Type B pancreatic cell (in vitro differentiated cells): ENCODE measurements at regions not wholly inside any gene's neighbourhood (a gene's known extent, or its start where the extent isn't known, plus 50 kb on each side); places are given as distances from the start of the nearest gene placed in this dataset.
"Not testable (repeated sequence)": the region's sequence is repeated elsewhere in the genome, so short reads cannot be mapped to it uniquely, and the experiment has no call there.

Experiments used
- DNase-seq: peaks from one replicate; pipeline ENCODE4 v3.0.0; 2021; ENCODE audit warnings: mixed read lengths; ENCODE audit not compliant: unreplicated experiment; ENCODE audit errors: extremely low spot score
- H3K27ac Mint-ChIP-seq: 2 replicates; pipeline ENCODE4 v1.8.0; 2021; ENCODE audit warnings: mild to moderate bottlenecking, mixed read lengths
- H3K27me3 Mint-ChIP-seq: 2 replicates; pipeline ENCODE4 v1.8.0; 2021; ENCODE audit warnings: mixed read lengths
- H3K36me3 Mint-ChIP-seq: 2 replicates; pipeline ENCODE4 v1.8.0; 2021; ENCODE audit warnings: mixed read lengths
- H3K4me1 Mint-ChIP-seq: one replicate; pipeline ENCODE4 v1.8.0; 2021; ENCODE audit warnings: mixed read lengths; ENCODE audit not compliant: unreplicated experiment
- H3K4me3 Mint-ChIP-seq: 2 replicates; pipeline ENCODE4 v1.8.0; 2021; ENCODE audit warnings: mild to moderate bottlenecking, mixed read lengths
- H3K9me3 Mint-ChIP-seq: 2 replicates; pipeline ENCODE4 v1.8.0; 2021; ENCODE audit warnings: mixed read lengths
- CTCF ChIP-seq: fragments of 200-600 bp; sonication (generic); conservative IDR thresholded peaks from 2 replicates; pipeline ENCODE4 v1.5.0; 2021; ENCODE audit warnings: antibody characterized with exemption, mild to moderate bottlenecking

DNA sequence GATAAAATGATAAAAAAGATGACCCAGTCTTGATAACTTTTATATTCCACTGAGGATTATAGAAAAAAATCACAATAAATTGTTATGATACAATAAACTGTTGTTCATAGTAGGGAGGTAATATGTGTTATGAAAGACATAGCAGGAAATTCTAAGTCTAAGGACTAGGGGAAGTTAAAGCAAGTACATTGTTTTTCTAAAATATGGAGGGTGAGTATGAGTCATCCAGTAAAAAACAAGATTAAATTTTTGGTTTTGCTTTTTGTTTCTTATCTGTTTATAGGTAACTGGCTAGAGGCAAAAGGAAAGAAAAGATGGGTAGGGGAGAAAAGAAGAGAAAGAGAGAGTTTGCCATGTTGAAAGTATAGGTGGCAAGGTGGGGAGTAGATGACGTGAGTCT, 188.4 kb downstream of the POLR1F start:
- no peak for TF ChIP-seq CTCF
- H3K36me3 Mint-ChIP-seq, result no peaks in the 10 kb centered on the region
- no peak for DNase-seq
- no peak overlapping the region for H3K27ac Mint-ChIP-seq
- H3K4me3 Mint-ChIP-seq, result no peak overlapping the region
- H3K9me3 Mint-ChIP-seq, result peaks cover 5% of the 10 kb centered on the region
- H3K27me3 Mint-ChIP-seq, result no peaks in the 10 kb centered on the region
- H3K4me1 Mint-ChIP-seq, result peaks cover 6% of the 10 kb centered on the region

DNA sequence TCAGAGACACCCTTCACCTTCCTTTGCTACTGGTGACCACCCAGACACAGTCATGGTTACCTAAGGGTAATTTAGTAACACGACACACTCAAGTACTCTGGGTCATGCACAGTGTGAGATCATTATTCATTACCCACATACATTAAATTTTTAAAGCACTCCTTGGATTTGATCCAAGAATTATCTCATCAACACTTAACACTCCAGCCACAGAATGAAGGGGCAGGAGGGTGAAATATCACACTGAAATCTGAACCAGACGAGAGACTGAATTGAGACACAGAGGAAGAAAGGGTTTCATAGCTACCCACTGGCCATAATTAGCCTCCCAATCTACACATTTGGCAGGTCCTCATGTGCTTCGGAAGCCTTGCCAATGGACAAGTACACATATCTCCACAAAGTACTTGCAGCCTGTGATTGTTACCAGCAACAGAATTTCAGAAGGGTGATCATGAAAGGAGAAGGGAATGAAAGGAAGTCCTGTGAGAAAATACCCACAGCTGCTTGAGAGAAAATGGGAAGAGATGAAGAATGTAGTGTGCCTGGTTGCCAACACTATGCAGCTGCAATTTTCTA, 189.3 kb downstream of the POLR1F start:
- Mint-ChIP-seq H3K27ac (no peak overlapping the region), H3K4me3 (no peak overlapping the region), H3K4me1 (peaks cover 6% of the 10 kb centered on the region), H3K36me3 (no peaks in the 10 kb centered on the region), H3K9me3 (peaks cover 5% of the 10 kb centered on the region), H3K27me3 (no peaks in the 10 kb centered on the region)
- DNase-seq, result no peak
- no peak for TF ChIP-seq CTCF

GRCh38 chr7:19517546-19517945, 191.3 kb downstream of the POLR1F start:
- H3K36me3 Mint-ChIP-seq, DNase-seq, H3K27me3 Mint-ChIP-seq, H3K27ac Mint-ChIP-seq, H3K4me3 Mint-ChIP-seq, H3K9me3 Mint-ChIP-seq, H3K4me1 Mint-ChIP-seq: not testable (repeated sequence)

- TF ChIP-seq CTCF, result no peak
- H3K4me3 Mint-ChIP-seq, result no peak overlapping the region
- peaks cover 7% of the 10 kb centered on the region for H3K4me1 Mint-ChIP-seq
- no peaks in the 10 kb centered on the region for H3K9me3 Mint-ChIP-seq
- no peak for DNase-seq
- no peaks in the 10 kb centered on the region for H3K36me3 Mint-ChIP-seq
- peak overlapping the region; percentile 4 for H3K27ac Mint-ChIP-seq
- H3K27me3 Mint-ChIP-seq, result no peaks in the 10 kb centered on the region
Measured at GRCh38 chr7:19508821-19509220, 200.0 kb downstream of the POLR1F start.

- no peak for DNase-seq
- TF ChIP-seq CTCF, result no peak
- Mint-ChIP-seq H3K27ac (no peak overlapping the region), H3K27me3 (no peaks in the 10 kb centered on the region), H3K9me3 (no peaks in the 10 kb centered on the region), H3K36me3 (no peaks in the 10 kb centered on the region), H3K4me3 (no peak overlapping the region), H3K4me1 (peaks cover 7% of the 10 kb centered on the region)
Measured at GRCh38 chr7:19508124-19508523, 200.7 kb downstream of the POLR1F start.

GRCh38 chr7:19491821-19492452, 216.9 kb downstream of the POLR1F start:
- no peak overlapping the region for H3K27ac Mint-ChIP-seq
- peak; percentile 76 for TF ChIP-seq CTCF
- H3K27me3 Mint-ChIP-seq, result no peaks in the 10 kb centered on the region
- H3K9me3 Mint-ChIP-seq, result no peaks in the 10 kb centered on the region
- no peaks in the 10 kb centered on the region for H3K4me1 Mint-ChIP-seq
- H3K36me3 Mint-ChIP-seq, result no peaks in the 10 kb centered on the region
- H3K4me3 Mint-ChIP-seq, result no peak overlapping the region
- no peak for DNase-seq
